ENCODE measurements at regions not wholly inside any gene's neighbourhood (a gene's known extent, or its start where the extent isn't known, plus 50 kb on each side); places are given as distances from the start of the nearest gene placed in this dataset.

DNA sequence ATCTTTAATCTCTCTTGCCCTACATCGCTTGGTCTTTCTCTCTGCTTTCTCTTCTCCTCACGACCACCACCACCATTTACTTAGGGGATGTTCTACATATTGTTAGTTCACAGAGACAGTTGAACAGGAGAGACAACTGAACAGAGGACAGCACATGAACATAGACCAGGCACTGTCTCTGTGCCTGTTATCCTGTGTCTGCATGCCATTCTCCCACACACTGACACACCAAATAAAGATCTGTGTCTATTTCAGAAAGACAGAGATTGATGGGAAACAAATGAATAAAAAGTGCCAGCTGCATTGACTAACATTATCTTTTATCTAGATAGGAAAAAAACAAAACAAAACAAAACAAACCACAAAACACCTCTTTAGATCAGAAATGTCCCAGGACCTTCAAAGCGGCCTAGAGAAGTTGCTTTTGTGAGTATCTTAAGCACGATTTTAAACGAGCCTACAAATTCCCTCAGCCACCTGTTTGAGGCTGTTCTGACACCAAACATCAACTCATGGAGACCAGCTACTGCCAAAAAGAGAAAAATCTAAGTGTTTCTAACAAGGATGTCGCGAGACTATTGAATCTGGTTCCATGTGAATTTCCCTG lies 77.6 kb upstream of the PARP11 start:
- H3K36me3 ChIP-seq, result no peaks in the 10 kb centered on the region
- no peak for TF ChIP-seq POLR2AphosphoS5 (IDR thresholded peaks at IDR 0.05)
- no peak for TF ChIP-seq POLR2A (IDR thresholded peaks at IDR 0.05)
- H3K4me3 ChIP-seq, result no peak overlapping the region
- no peaks in the 10 kb centered on the region for H3K27me3 ChIP-seq (replicated peaks; ENCODE audit: insufficient read depth)
- H3K4me1 ChIP-seq (replicated peaks), result no peaks in the 10 kb centered on the region
- DNase-seq (ENCODE audit: low spot score), result no peak
- H3K27ac ChIP-seq, result no peak overlapping the region
- intact Hi-C loops (cut with DNase I), result no loop called here
- WGBS, result 69% methylated on average over 7 of the region's 7 CpGs
- no peaks in the 10 kb centered on the region for H3K9me3 ChIP-seq

DNA sequence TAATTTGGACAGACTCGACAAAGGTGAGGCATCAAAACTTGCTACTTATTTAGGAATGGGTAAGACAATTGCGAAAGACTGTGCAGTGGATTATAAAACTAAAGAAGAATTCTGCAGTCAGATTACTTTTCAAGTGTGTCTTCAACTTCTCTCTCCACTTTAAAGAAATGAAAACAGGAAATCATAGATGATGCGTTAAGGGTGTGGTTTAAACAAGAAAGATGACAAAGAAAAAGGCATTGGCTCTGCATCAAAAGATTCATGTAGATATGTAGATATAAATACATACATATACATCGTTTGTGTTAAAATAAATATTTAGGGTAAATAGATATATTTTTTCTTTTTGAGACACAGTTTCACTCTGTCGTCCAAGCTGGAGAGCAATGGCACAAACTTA lies 74.6 kb upstream of the PARP11 start:
- Histone ChIP-seq H3K36me3 (no peaks in the 10 kb centered on the region), H3K27me3 (replicated peaks; ENCODE audit: insufficient read depth) (no peaks in the 10 kb centered on the region), H3K4me3 (no peak overlapping the region), H3K27ac (no peak overlapping the region), H3K9me3 (no peaks in the 10 kb centered on the region), H3K4me1 (replicated peaks) (no peaks in the 10 kb centered on the region)
- WGBS, result 82% methylated on average over 5 of the region's 5 CpGs
- TF ChIP-seq POLR2A (IDR thresholded peaks at IDR 0.05) (no peak), POLR2AphosphoS5 (IDR thresholded peaks at IDR 0.05) (no peak)
- TF ChIP-seq, protein P1, sequence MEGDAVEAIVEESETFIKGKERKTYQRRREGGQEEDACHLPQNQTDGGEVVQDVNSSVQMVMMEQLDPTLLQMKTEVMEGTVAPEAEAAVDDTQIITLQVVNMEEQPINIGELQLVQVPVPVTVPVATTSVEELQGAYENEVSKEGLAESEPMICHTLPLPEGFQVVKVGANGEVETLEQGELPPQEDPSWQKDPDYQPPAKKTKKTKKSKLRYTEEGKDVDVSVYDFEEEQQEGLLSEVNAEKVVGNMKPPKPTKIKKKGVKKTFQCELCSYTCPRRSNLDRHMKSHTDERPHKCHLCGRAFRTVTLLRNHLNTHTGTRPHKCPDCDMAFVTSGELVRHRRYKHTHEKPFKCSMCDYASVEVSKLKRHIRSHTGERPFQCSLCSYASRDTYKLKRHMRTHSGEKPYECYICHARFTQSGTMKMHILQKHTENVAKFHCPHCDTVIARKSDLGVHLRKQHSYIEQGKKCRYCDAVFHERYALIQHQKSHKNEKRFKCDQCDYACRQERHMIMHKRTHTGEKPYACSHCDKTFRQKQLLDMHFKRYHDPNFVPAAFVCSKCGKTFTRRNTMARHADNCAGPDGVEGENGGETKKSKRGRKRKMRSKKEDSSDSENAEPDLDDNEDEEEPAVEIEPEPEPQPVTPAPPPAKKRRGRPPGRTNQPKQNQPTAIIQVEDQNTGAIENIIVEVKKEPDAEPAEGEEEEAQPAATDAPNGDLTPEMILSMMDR (IDR thresholded peaks at IDR 0.05), result no peak
- intact Hi-C loops (cut with DNase I), result no loop called here
- DNase-seq (ENCODE audit: low spot score), result no peak

DNA sequence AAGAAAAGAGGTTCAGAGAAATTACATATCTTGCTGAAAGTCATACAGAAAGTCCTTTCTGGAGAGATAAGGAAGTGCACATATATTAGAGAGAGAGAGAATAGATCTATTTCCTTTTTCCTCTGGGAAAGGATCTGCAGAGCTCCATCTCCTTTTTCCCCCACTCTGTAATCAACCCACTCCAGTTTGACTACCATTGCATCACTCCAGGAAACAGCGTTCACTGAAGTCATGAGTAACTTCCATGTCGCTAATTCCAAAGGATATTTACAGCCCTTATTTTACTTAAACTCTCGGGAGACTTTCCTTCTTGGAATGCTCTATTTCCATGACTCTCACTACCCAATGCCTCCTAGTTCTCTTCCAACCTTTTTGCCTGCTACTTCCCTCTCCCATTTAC lies 72.5 kb upstream of the PARP11 start:
- no peak for DNase-seq (ENCODE audit: low spot score)
- TF ChIP-seq POLR2A (IDR thresholded peaks at IDR 0.05) (no peak), POLR2AphosphoS5 (IDR thresholded peaks at IDR 0.05) (no peak)
- TF ChIP-seq, protein P1 (IDR thresholded peaks at IDR 0.05), result no peak
- WGBS, result 73% methylated on average over 3 of the region's 3 CpGs

DNA sequence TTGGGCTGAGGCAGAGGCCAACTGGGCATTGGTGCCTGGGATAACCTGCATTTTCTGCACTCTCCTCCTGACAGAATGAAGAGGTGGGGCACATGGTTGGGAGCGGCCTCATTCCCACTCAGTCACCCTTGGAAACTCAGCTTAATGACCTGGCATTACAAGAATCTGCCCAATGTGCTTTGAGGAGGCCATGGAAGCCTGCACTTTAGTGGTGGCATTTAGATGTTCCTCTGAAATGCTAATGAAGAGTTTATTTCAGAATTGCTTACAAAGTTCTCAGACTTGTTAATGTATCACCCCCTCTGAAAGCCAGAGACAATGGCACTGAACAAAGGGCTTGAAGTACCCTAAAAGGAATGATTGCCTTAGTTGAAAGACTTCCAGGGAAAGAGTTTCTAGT lies 71.4 kb upstream of the PARP11 start:
- no peaks in the 10 kb centered on the region for H3K4me1 ChIP-seq (replicated peaks)
- 63% methylated on average over 1 of the region's 1 CpG for WGBS
- no peak overlapping the region for H3K27ac ChIP-seq
- no peaks in the 10 kb centered on the region for H3K27me3 ChIP-seq (replicated peaks; ENCODE audit: insufficient read depth)
- H3K4me3 ChIP-seq, result no peak overlapping the region
- H3K36me3 ChIP-seq, result no peaks in the 10 kb centered on the region
- TF ChIP-seq POLR2AphosphoS5 (IDR thresholded peaks at IDR 0.05), result no peak
- TF ChIP-seq, protein P1 (IDR thresholded peaks at IDR 0.05), result no peak
- no peak for TF ChIP-seq POLR2A (IDR thresholded peaks at IDR 0.05)
- intact Hi-C loops (cut with DNase I), result no loop called here
- H3K9me3 ChIP-seq, result no peaks in the 10 kb centered on the region
- no peak for DNase-seq (ENCODE audit: low spot score)

More for the DNA sequence above, 72.5 kb upstream of the PARP11 start:
- intact Hi-C loops (cut with DNase I), result no loop called here
- Histone ChIP-seq H3K27me3 (replicated peaks; ENCODE audit: insufficient read depth) (no peaks in the 10 kb centered on the region), H3K36me3 (no peaks in the 10 kb centered on the region), H3K4me3 (no peak overlapping the region), H3K27ac (no peak overlapping the region), H3K9me3 (no peaks in the 10 kb centered on the region), H3K4me1 (replicated peaks) (no peaks in the 10 kb centered on the region)

DNA sequence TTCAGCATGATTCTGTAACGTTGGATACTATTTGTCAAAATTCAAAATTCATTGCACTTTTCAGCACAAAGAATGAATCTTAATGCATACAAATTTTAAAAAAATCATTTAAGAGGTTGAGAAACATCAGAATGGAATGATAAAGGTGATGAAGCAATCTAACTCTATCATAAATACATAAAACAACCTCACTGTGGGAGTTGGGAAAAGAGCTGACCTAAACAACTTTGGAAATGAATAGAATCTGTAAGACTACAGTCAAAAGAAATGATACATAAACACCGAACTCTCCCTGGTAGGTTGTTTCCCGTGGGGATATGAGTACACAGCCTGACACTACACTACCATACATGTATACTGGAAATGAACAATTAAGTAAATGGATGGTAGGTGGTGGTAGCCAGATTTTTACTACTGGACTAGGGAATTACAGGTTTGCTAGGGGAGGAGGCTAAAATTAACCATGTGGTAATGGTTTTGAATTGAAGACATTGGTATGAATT lies 64.9 kb upstream of the PARP11 start:
- TF ChIP-seq POLR2AphosphoS5 (IDR thresholded peaks at IDR 0.05), result no peak
- TF ChIP-seq, protein P1 (IDR thresholded peaks at IDR 0.05), result no peak
- no peak for TF ChIP-seq POLR2A (IDR thresholded peaks at IDR 0.05)
- DNase-seq (ENCODE audit: low spot score), result no peak
- Histone ChIP-seq H3K4me1 (replicated peaks) (peaks cover 4% of the 10 kb centered on the region), H3K9me3 (no peaks in the 10 kb centered on the region), H3K36me3 (no peaks in the 10 kb centered on the region), H3K27ac (no peak overlapping the region), H3K4me3 (no peak overlapping the region), H3K27me3 (replicated peaks; ENCODE audit: insufficient read depth) (no peaks in the 10 kb centered on the region)
- 62% methylated on average over 3 of the region's 3 CpGs for WGBS
- intact Hi-C loops (cut with DNase I), result no loop called here
